Parathyroid adenoma (tissue), 2 donors: ENCODE measurements at regions not wholly inside any gene's neighbourhood (a gene's known extent, or its start where the extent isn't known, plus 50 kb on each side); places are given as distances from the start of the nearest gene placed in this dataset.
"Not testable (repeated sequence)": the region's sequence is repeated elsewhere in the genome, so short reads cannot be mapped to it uniquely, and the experiment has no call there.

Experiments used
- H2AFZ ChIP-seq: fragments of 300-600 bp; sonication (generic); one replicate; pipeline ENCODE4 v1.7.0; 2017; ENCODE audit warnings: antibody characterized with exemption, mild to moderate bottlenecking
- H3K27ac ChIP-seq: fragments of 300-600 bp; sonication (generic); one replicate; pipeline ENCODE4 v1.7.0; 2017
- H3K27me3 ChIP-seq: fragments of 300-600 bp; sonication (generic); one replicate; pipeline ENCODE4 v1.7.0; 2017; ENCODE audit warnings: low read length; ENCODE audit not compliant: control insufficient read depth, insufficient read depth
- H3K36me3 ChIP-seq: fragments of 300-600 bp; sonication (generic); one replicate; pipeline ENCODE4 v1.7.0; 2017; ENCODE audit warnings: low read length; ENCODE audit not compliant: control insufficient read depth, insufficient read depth
- H3K4me1 ChIP-seq: fragments of 300-600 bp; sonication (generic); one replicate; pipeline ENCODE4 v1.7.0; 2017; ENCODE audit warnings: control low read depth
- H3K4me2 ChIP-seq: fragments of 300-600 bp; sonication (generic); one replicate; pipeline ENCODE4 v1.7.0; 2017; ENCODE audit warnings: low read length
- H3K4me3 ChIP-seq: fragments of 300-600 bp; sonication (generic); one replicate; pipeline ENCODE4 v1.7.0; 2017; ENCODE audit warnings: low read depth, low read length
- H3K79me2 ChIP-seq: fragments of 300-600 bp; sonication (generic); one replicate; pipeline ENCODE4 v1.7.0; 2017; ENCODE audit warnings: control low read depth
- H3K9ac ChIP-seq: fragments of 300-600 bp; sonication (generic); one replicate; pipeline ENCODE4 v1.7.0; 2017; ENCODE audit warnings: mild to moderate bottlenecking
- H3K9me3 ChIP-seq: fragments of 300-600 bp; sonication (generic); one replicate; pipeline ENCODE4 v1.7.0; 2017; ENCODE audit warnings: low read length; ENCODE audit not compliant: control insufficient read depth
- TF ChIP-seq, protein P1 (sequence below): fragments of 300-600 bp; sonication (generic); IDR thresholded peaks from one replicate; pipeline ENCODE4 v1.7.0; 2017; ENCODE audit warnings: antibody characterized with exemption, mild to moderate bottlenecking
- donor health status: primary hyperparathyroidism.

DNA sequence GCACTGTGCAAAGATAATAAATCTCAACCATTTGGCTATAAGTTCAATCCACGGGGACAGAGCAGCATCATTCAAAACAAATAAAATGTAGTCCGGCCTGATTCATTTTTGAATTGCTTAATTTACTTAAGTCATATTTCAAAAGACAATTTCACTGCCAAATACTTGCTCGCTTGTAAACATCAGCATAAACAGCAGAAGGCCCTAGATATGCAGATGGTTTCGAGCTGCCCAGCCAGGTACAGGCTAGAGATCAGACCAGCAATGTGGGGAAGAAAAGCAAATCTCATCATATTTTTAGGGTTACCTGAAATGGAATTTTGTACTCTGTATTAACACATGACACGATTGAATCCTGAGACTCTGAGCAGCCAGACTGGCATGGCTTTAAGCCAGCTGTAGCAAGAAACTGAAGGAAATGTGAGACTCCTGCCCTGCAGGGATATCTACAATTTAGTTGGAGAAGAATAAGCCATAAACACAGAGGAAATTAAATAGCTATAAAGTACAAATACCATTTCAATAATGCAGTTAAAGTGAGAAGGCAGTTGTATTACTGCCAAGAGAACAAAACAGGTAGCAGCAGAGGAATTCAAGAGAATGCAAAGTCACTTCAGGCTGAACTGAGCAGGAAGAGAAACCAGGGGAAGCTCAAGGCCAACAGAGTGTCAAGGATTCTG lies 440.3 kb downstream of the ETS1 start:
- TF ChIP-seq, protein P1, sequence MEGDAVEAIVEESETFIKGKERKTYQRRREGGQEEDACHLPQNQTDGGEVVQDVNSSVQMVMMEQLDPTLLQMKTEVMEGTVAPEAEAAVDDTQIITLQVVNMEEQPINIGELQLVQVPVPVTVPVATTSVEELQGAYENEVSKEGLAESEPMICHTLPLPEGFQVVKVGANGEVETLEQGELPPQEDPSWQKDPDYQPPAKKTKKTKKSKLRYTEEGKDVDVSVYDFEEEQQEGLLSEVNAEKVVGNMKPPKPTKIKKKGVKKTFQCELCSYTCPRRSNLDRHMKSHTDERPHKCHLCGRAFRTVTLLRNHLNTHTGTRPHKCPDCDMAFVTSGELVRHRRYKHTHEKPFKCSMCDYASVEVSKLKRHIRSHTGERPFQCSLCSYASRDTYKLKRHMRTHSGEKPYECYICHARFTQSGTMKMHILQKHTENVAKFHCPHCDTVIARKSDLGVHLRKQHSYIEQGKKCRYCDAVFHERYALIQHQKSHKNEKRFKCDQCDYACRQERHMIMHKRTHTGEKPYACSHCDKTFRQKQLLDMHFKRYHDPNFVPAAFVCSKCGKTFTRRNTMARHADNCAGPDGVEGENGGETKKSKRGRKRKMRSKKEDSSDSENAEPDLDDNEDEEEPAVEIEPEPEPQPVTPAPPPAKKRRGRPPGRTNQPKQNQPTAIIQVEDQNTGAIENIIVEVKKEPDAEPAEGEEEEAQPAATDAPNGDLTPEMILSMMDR: no peak
- no peaks in the 10 kb centered on the region for H3K36me3 ChIP-seq
- no peaks in the 10 kb centered on the region for H3K4me1 ChIP-seq
- H3K27me3 ChIP-seq: no peaks in the 10 kb centered on the region
- H3K9me3 ChIP-seq: no peaks in the 10 kb centered on the region
- no peak overlapping the region for H3K9ac ChIP-seq
- H2AFZ ChIP-seq: no peak overlapping the region
- no peak overlapping the region for H3K4me2 ChIP-seq
- H3K27ac ChIP-seq: no peak overlapping the region
- no peaks in the 10 kb centered on the region for H3K79me2 ChIP-seq
- H3K4me3 ChIP-seq: no peak overlapping the region

DNA sequence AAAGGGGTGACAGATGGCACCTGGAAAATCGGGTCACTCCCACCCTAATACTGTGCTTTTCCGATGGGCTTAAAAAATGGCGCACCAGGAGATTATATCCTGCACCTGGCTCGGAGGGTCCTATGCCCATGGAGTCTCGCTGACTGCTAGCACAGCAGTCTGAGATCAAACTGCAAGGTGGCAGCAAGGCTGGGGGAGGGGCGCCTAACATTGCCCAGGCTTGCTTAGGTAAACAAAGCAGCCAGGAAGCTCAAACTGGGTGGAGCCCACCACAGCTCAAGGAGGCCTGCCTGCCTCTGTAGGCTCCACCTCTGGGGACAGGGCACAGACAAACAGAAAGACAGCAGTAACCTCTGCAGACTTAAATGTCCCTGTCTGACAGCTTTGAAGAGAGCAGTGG lies 447.1 kb downstream of the ETS1 start:
- H3K4me3 ChIP-seq, H2AFZ ChIP-seq, H3K4me1 ChIP-seq, H3K36me3 ChIP-seq, H3K79me2 ChIP-seq, H3K9me3 ChIP-seq, H3K9ac ChIP-seq, H3K27me3 ChIP-seq, H3K4me2 ChIP-seq, H3K27ac ChIP-seq: not testable (repeated sequence)

DNA sequence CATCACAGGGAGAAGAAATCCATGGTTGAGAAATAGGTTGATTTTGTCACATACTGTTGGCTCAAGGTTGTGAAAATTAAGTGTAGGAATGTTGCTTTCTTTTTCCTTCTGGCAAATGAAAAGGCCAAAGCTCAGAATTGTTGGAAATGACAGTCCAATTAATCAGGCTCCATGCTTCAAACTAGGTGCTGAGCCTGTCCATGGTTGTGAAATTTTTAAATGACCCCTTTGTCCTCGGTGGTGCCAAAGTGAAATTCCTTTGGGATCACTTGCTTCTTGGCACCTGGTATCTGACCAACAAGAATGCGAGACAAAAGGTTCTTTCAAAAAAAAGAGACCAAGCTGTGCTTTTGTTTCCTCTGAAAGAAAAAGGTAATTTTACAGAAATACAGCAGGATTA lies 451.9 kb downstream of the ETS1 start:
- no peak overlapping the region for H2AFZ ChIP-seq
- TF ChIP-seq, protein P1: no peak

DNA sequence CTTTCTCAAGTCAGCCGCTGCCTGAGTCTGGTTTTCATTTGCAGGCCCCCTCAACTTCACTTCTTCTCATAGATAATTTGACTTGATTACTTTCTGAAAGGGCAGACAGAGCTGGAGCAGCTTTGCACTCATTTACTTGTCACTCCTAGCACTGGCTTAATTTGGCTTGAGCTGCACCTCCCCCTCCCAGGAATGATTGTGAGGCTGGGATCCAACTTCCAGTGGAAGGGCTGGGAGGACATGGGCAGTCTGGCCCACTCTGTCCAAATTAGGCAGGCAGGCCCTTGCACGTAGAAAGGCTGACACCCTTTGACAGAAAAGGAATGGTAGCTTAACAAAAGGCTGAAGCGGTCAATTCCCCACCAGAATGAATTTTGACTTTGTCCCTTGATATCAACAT lies 453.9 kb downstream of the ETS1 start:
- Histone ChIP-seq H2AFZ (no peak overlapping the region), H3K9ac (no peak overlapping the region), H3K27me3 (no peaks in the 10 kb centered on the region), H3K27ac (no peak overlapping the region), H3K4me2 (no peak overlapping the region), H3K36me3 (no peaks in the 10 kb centered on the region), H3K9me3 (no peaks in the 10 kb centered on the region), H3K4me3 (no peak overlapping the region), H3K79me2 (no peaks in the 10 kb centered on the region), H3K4me1 (no peaks in the 10 kb centered on the region)
- TF ChIP-seq, protein P1: no peak

More for the DNA sequence above, 451.9 kb downstream of the ETS1 start:
- Histone ChIP-seq H3K4me1 (no peaks in the 10 kb centered on the region), H3K27me3 (no peaks in the 10 kb centered on the region), H3K9ac (no peak overlapping the region), H3K4me3 (no peak overlapping the region), H3K36me3 (no peaks in the 10 kb centered on the region), H3K79me2 (no peaks in the 10 kb centered on the region), H3K9me3 (no peaks in the 10 kb centered on the region), H3K4me2 (no peak overlapping the region), H3K27ac (no peak overlapping the region)

DNA sequence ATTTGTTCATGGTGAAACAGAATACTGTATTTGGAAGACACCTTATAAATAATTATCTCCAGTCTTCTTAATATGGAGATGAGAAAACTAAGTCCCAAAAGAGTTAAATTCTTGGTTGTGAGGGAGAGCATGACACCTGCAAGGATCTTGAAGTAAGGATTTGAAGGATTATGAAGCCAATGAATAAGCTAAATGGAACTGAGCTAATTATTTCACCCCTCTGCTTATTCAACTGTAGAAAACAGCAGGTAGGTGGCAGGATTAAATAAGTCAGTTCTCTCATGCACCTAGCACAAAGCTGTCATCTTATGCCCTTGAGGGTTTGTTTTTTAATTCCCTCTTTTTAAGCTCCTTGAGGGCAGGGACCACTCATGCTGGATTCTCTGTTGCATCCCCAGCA lies 457.3 kb downstream of the ETS1 start:
- no peak overlapping the region for H3K4me2 ChIP-seq
- no peak overlapping the region for H3K27ac ChIP-seq
- H3K9me3 ChIP-seq: no peaks in the 10 kb centered on the region
- H3K36me3 ChIP-seq: no peaks in the 10 kb centered on the region
- H3K79me2 ChIP-seq: no peaks in the 10 kb centered on the region
- no peak overlapping the region for H2AFZ ChIP-seq
- no peak overlapping the region for H3K9ac ChIP-seq
- no peaks in the 10 kb centered on the region for H3K4me1 ChIP-seq
- TF ChIP-seq, protein P1: no peak
- no peak overlapping the region for H3K4me3 ChIP-seq
- H3K27me3 ChIP-seq: no peaks in the 10 kb centered on the region
